ENCODE measurements at regions not wholly inside any gene's neighbourhood (a gene's known extent, or its start where the extent isn't known, plus 50 kb on each side); places are given as distances from the start of the nearest gene placed in this dataset.

DNA sequence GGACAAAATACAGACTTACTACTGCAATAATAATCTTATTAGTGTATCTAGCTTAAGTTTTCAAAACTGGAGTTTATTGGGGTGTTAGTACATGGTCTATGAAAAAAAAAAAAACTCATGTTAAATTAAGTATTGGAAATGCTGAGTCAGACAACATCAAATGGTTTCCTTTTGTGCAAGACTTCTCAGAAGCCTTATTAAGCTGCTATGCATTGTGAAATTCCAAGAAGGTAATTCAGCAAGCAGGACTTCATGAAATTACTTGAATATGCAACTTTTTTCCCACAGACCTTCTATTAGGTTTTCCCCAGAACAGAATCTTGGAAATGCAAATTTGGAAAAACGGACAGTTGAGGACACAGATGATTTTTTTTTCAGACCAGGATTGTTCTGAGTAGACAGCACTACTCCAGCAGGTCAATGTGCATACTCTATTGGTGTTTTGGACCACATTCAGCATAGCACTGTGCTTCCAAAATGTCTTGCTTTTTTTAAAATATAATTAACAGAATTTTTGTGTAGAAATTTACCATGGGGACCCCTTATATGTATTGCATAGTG, 568.8 kb upstream of the TENM3 start:
- TF ChIP-seq POLR2AphosphoS5 (IDR thresholded peaks at IDR 0.05) (no peak), POLR2A (IDR thresholded peaks at IDR 0.05) (no peak), EP300 (IDR thresholded peaks at IDR 0.05) (no peak)
- TF ChIP-seq, protein P1, sequence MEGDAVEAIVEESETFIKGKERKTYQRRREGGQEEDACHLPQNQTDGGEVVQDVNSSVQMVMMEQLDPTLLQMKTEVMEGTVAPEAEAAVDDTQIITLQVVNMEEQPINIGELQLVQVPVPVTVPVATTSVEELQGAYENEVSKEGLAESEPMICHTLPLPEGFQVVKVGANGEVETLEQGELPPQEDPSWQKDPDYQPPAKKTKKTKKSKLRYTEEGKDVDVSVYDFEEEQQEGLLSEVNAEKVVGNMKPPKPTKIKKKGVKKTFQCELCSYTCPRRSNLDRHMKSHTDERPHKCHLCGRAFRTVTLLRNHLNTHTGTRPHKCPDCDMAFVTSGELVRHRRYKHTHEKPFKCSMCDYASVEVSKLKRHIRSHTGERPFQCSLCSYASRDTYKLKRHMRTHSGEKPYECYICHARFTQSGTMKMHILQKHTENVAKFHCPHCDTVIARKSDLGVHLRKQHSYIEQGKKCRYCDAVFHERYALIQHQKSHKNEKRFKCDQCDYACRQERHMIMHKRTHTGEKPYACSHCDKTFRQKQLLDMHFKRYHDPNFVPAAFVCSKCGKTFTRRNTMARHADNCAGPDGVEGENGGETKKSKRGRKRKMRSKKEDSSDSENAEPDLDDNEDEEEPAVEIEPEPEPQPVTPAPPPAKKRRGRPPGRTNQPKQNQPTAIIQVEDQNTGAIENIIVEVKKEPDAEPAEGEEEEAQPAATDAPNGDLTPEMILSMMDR (IDR thresholded peaks at IDR 0.05): no peak
